ENCODE measurements at regions not wholly inside any gene's neighbourhood (a gene's known extent, or its start where the extent isn't known, plus 50 kb on each side); places are given as distances from the start of the nearest gene placed in this dataset.

GRCh38 chr9:95773053-95773418 is 102.5 kb upstream of the ERCC6L2 start:
- no peak for ATAC-seq
- DNase-seq (ENCODE audit: low spot score): no peak
- Histone ChIP-seq H3K4me2 (ENCODE audit: low read depth, low read length) (peak overlapping the region; percentile 98), H3K4me1 (ENCODE audit: insufficient read depth, low read length) (peaks cover 51% of the 10 kb centered on the region), H3K36me3 (replicated peaks in 1 of 2; ENCODE audit: control insufficient read depth in 1 of 2, insufficient read depth in 2 of 2, low read length in 2 of 2) (no peaks in the 10 kb centered on the region), H4K20me1 (ENCODE audit: insufficient read depth, low read length) (no peaks in the 10 kb centered on the region), H3K27ac (ENCODE audit: extremely low read length, insufficient read depth, low read length) (peak overlapping the region; percentile 79), H3K9ac (ENCODE audit: insufficient read depth, low read depth, low read length) (peak overlapping the region; percentile 66; the same call in 1 of the 2 replicates), H3K79me2 (ENCODE audit: insufficient read depth, low read length) (no peaks in the 10 kb centered on the region), H2AFZ (ENCODE audit: low read length) (peak overlapping the region; percentile 56), H3K4me3 (replicated peaks in 1 of 3; ENCODE audit: insufficient read depth in 1 of 3, low read depth in 2 of 3, low read length in 3 of 3) (peak overlapping the region; percentile 55 to 73 (median 68); a peak in 4 of 6 replicates), H3K9me3 (ENCODE audit: low read length) (no peaks in the 10 kb centered on the region), H3K27me3 (ENCODE audit: control insufficient read depth in 1 of 2, insufficient read depth in 2 of 2, low read length in 2 of 2) (no peaks in the 10 kb centered on the region)
- in situ Hi-C loops (cut with HindIII; ENCODE audit: extremely low pct_ligation_motif_present, low pct_unique_long_range_greater_than_20kb): no loop called here
- ChIA-PET CTCF (ENCODE audit: low intra/inter-chr PET ratio, low total read pairs) (no interaction called here), POLR2A (interaction anchor here (1.0 to 1.9 kb wide), 3 partner anchors 10 to 103 kb away, joined by 3 to 9 read pairs (median 3); partner anchors contain the start of gene ERCC6L2)
- WGBS (ENCODE audit: low lambda C conversion rate): 27% methylated on average over 3 of the region's 3 CpGs
- BruUV-seq (replicated peaks): no TSS peak
- TF ChIP-seq SRF (IDR thresholded peaks at IDR 0.05; ENCODE audit: low read depth, low read length): no peak
- 0 out of 2 replicates have a peak, but pooled peaks have one; percentile 7 for TF ChIP-seq ZNF766 (CRISPR knock-in tag; IDR thresholded peaks at IDR 0.05; ENCODE audit: borderline replicate concordance)
- TF ChIP-seq, protein P1, sequence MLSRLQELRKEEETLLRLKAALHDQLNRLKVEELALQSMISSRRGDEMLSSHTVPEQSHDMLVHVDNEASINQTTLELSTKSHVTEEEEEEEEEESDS (CRISPR knock-in tag; IDR thresholded peaks at IDR 0.05; ENCODE audit: borderline replicate concordance): no peak
- 0 out of 2 replicates have a peak, but pooled peaks have one; percentile 10 for TF ChIP-seq TP53 (CRISPR knock-in tag; conservative IDR thresholded peaks at IDR 0.05)
- TF ChIP-seq ZBTB21 (CRISPR knock-in tag; IDR thresholded peaks at IDR 0.05): no peak
- intact Hi-C loops (cut with micrococcal nuclease; ENCODE audit: unreplicated experiment): loop anchor here (5.0 kb wide), 1 partner anchor 104 kb away; the partner anchor contains the start of gene ERCC6L2
- no peak for FAIRE-seq

- POLR2A ChIA-PET: interaction anchor here (1.0 to 1.9 kb wide), 3 partner anchors 11 to 103 kb away, joined by 3 to 9 read pairs (median 3); partner anchors contain the start of gene ERCC6L2
- peak; percentile 49 for DNase-seq (ENCODE audit: low spot score)
- Histone ChIP-seq H3K79me2 (ENCODE audit: insufficient read depth, low read length) (no peaks in the 10 kb centered on the region), H4K20me1 (ENCODE audit: insufficient read depth, low read length) (no peaks in the 10 kb centered on the region), H3K4me3 (replicated peaks in 1 of 3; ENCODE audit: insufficient read depth in 1 of 3, low read depth in 2 of 3, low read length in 3 of 3) (peak overlapping the region; percentile 55 to 73 (median 68)), H3K27me3 (ENCODE audit: control insufficient read depth in 1 of 2, insufficient read depth in 2 of 2, low read length in 2 of 2) (no peaks in the 10 kb centered on the region), H3K9ac (ENCODE audit: insufficient read depth, low read depth, low read length) (peak overlapping the region; percentile 66), H3K27ac (ENCODE audit: extremely low read length, insufficient read depth, low read length) (peak overlapping the region; percentile 79), H2AFZ (ENCODE audit: low read length) (peak overlapping the region; percentile 56), H3K36me3 (replicated peaks in 1 of 2; ENCODE audit: control insufficient read depth in 1 of 2, insufficient read depth in 2 of 2, low read length in 2 of 2) (no peaks in the 10 kb centered on the region), H3K4me1 (ENCODE audit: insufficient read depth, low read length) (peaks cover 51% of the 10 kb centered on the region), H3K4me2 (ENCODE audit: low read depth, low read length) (peak overlapping the region; percentile 98), H3K9me3 (ENCODE audit: low read length) (no peaks in the 10 kb centered on the region)
- ATAC-seq: peak; percentile 92
- under 1% methylated on average over 25 of the region's 29 CpGs for WGBS (ENCODE audit: low lambda C conversion rate)
- intact Hi-C loops (cut with micrococcal nuclease; ENCODE audit: unreplicated experiment) (loop anchor here (5.0 kb wide), 1 partner anchor 105 kb away; the partner anchor contains the start of gene ERCC6L2), in situ Hi-C loops (cut with HindIII; ENCODE audit: extremely low pct_ligation_motif_present, low pct_unique_long_range_greater_than_20kb) (no loop called here)
- BruUV-seq (replicated peaks): no TSS peak
- FAIRE-seq: peak; percentile 81
- CTCF ChIA-PET (ENCODE audit: low intra/inter-chr PET ratio, low total read pairs): no interaction called here
- no peak for TF ChIP-seq ZBTB33 (CRISPR knock-in tag; IDR thresholded peaks at IDR 0.05)
- no peak for TF ChIP-seq ZFP36L1 (CRISPR knock-in tag; IDR thresholded peaks at IDR 0.05)
- no peak for TF ChIP-seq REXO4 (CRISPR knock-in tag; IDR thresholded peaks at IDR 0.05; ENCODE audit: borderline replicate concordance)
- TF ChIP-seq ZNF562 (CRISPR knock-in tag; IDR thresholded peaks at IDR 0.05; ENCODE audit: borderline replicate concordance): no peak
- no peak for TF ChIP-seq ZNF335 (CRISPR knock-in tag; IDR thresholded peaks at IDR 0.05)
- TF ChIP-seq RCOR2 (CRISPR knock-in tag; IDR thresholded peaks at IDR 0.05): no peak; the same call in 1 of the 2 replicates
- no peak for TF ChIP-seq ZNF17 (CRISPR knock-in tag; IDR thresholded peaks at IDR 0.05)
- peak; percentile 26; the same call in 1 of the 2 replicates for TF ChIP-seq HOXA3 (CRISPR knock-in tag; IDR thresholded peaks at IDR 0.05)
- peak; percentile 77 for TF ChIP-seq TGIF2 (CRISPR knock-in tag; IDR thresholded peaks at IDR 0.05)
- peak; percentile 44 for TF ChIP-seq HNRNPLL (IDR thresholded peaks at IDR 0.05; ENCODE audit: low read depth, low read length, poor library complexity, severe bottlenecking)
- TF ChIP-seq YY1 (IDR thresholded peaks at IDR 0.05; ENCODE audit: insufficient read depth, insufficient replicate concordance, low read depth, low read length): no peak
These were observed 103.0 kb upstream of the ERCC6L2 start for GRCh38 chr9:95772320-95773052.

All from HepG2 (cell line).